ENCODE measurements at regions not wholly inside any gene's neighbourhood (a gene's known extent, or its start where the extent isn't known, plus 50 kb on each side); places are given as distances from the start of the nearest gene placed in this dataset.

DNA sequence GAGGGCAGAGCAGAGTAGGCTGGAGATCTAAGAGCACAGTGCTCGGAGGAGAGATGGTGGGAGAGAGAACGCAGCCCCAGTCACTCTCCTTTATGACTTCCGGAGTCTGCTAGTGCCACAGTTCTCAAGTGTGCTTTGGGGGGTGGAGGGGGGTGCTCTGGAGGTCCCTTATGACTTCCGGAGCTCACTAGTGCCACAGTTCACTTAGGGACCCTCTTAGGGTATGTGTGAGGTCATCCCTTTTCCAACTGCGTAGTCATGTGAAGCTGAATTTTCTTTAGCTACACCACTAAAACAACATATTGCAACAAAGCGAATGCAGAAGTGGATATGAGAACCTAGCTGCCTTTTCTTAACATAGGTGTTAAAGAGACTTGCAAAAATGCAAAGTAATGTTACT, 153.7 kb upstream of the KCTD1 start:
- DNase-seq (ENCODE audit: low read depth in 2 of 2): no peak

DNA sequence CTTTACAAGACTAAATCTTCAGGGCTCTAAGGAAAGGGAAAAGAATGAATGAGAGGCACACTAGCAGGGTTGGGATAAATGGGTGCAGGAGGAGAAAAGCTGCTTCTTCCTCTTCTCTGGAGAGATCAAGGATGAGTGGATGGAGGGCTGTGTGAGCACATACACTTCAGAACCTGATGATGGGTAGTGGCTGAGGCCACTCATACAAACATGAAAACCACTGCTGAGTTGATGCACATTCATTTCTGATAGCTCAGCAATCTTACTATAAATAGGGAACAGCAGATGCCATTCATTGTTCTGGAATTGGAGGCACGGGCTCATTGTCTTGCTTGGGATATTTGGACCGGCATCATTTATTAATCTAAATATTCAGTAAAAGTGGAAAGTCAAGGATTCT, 152.4 kb upstream of the KCTD1 start:
- no peak for DNase-seq (ENCODE audit: low read depth in 2 of 2)

DNA sequence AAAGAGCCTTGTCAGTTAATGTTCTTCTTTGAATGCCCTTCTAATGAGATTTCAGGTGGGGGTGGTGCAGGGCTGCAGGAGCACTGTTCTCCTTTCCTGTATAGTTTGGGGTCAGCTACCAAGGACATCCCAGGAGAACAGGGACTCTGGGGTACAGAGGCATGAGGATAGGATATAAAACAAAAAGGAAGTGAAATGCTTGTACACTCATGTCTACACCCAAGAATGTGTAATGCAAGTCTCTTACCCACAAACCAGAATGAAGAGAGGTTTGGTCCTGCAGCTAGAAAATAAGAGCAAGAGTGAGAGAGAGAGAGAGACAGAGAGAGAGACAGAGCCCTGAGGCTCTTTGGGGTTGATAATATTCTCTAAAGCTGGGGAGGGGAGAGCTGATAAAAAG, 151.8 kb upstream of the KCTD1 start:
- DNase-seq (ENCODE audit: low read depth in 2 of 2): no peak

DNA sequence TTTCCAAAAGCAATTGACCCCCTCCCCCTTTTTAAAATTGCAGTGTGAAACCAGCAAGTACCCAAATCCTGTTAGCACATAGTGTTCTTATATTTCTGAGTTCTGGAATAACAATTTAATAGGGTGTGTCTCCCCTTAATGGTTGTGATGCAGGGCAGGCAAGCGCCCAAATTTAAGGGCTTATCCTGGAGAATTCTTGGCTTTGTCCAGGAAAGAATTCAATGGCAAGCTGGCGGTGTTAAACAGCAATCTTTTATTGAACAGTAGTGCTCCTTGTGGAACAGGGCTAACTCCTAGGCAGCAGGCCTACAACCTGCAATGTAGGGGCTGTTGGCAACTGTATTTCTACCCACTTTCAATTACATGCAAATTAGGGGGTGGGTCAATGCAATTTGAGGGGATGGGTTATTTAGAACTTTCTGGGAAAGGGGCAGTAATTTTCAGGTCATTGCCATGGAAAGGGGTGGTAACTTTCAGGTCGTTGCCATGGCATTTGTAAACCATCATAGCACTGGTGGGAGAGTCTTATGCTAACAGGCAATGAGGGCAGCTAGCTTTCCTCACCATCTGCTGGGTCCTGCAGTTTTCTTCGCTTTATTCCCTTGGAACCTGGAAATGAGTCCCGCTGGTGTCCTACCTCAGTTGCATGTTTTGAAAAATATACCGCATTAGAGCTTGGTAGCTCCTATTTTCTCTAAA, 149.0 kb upstream of the KCTD1 start:
- DNase-seq (ENCODE audit: low read depth in 2 of 2): no peak

DNA sequence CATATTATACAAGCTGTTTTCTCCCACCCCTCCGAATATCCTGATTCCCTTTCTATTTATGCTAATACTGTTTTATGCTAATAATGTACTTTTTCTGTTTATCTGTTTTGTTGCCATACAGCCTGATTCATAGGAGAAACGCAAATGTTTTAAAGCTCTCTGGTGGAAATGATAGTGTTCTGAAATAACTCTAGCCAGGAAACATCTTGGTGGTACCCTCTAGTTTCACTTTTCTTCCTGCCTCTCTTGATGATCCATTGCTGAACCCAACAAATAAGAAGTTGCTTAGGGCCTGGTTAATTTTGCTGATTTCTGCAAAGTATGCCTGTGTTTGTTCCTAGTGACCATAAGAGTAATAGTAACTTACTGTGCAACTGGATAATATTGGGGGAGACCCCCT, 148.4 kb upstream of the KCTD1 start:
- DNase-seq (ENCODE audit: low read depth in 2 of 2): no peak

DNA sequence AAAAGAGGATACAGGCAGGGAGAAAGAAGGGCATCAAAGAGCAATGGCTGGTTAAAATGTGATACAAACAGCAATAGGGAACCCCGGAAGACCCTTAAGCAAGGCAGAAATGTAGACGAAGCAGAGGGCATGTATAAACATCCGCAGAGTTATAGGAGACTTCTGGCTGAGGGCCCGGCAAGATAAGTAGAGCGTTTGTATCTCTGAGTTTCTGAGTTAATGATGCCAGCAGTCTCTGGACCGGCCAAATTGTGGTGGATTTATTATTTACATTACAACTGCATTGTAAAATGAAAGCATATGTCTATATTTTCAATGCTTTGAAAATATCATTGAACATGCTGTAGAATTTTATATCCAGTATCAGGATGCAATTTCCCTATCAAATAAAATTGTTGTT, 148.0 kb upstream of the KCTD1 start:
- DNase-seq (ENCODE audit: low read depth in 2 of 2): no peak

DNA sequence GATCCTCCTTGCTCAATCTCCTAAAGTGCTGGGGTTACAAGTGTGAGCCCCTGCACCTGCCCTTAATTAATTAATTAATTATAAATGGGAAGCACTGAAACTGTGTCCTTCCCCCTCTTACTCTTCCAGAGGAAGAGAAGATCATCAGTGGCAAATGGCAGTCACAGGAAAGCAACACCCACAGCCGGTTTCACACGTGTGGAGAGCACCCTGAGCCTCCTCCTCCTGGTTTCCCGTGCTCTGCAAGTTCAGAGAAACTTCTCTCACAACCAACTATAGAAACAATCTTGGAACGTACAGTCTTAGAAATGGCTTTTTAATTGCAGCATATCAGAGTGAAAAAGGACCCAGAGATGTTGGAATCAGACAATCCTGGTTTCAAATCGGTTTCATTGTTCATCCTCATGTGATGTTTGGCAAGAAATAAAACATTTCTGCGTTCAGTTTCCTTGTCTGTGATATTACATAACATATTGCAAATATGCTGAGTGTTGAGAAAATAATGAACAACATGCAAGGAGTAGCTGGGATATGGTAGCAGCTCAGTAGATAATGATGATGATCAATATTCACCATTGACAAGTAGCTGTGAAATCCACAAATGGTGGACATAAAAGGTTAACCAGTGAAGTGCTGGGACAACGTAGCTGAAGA, 141.0 kb upstream of the KCTD1 start:
- no peak for DNase-seq (ENCODE audit: low read depth in 2 of 2)

DNA sequence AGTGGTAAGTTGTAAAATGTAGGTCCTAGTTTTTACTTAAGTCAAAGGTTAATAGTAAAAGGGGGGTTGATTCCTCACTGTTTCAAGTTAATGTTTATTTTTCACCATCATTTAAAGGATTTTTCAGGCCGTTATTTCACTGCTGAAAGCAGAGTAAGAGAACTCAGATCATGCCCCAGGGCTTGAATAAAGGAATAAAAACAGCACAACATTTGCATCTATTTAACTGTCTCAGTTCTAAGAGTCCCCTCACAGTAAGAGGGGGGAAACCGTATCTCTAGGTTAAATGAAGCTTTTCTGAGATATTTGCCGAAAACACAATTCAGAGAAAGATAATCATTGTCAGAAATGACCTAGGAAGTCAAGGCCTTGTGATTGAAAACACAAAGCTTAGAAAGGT, 138.2 kb upstream of the KCTD1 start:
- no peak for DNase-seq (ENCODE audit: low read depth in 2 of 2)

DNA sequence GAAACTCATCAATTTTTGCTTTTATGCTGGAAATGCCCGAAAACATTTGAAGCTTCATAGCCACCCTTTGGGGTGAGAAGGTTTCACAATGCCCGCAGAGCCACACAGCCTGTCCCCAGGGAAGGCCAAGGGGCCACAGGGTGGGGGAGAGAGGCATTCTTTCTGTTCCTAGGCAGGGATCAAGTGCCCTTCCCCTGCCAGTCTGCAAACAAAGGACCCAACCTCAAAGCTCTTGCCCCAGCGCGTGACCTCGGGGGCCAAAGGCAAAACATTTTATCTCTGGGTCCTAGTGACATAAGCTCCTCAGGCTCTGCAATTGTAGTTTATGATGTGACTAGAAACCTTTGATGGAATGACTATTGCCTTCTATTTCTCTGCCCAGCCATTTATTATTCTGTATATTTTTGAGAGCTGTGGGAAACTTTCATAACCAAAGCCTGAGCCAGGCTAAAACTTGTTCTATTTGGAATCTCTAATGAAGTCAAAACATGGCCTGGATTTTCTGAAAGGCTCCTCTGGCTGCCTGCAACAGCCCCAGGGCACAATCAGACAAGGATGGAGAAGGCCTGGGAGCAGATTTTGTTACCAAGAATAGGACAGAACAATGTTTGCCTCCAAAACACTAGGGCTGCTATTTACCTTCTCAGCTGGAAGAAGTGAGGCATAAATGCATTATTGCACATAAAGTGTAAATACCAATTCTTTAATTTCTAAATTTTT, 137.2 kb upstream of the KCTD1 start:
- DNase-seq (ENCODE audit: low read depth in 2 of 2): no peak

DNA sequence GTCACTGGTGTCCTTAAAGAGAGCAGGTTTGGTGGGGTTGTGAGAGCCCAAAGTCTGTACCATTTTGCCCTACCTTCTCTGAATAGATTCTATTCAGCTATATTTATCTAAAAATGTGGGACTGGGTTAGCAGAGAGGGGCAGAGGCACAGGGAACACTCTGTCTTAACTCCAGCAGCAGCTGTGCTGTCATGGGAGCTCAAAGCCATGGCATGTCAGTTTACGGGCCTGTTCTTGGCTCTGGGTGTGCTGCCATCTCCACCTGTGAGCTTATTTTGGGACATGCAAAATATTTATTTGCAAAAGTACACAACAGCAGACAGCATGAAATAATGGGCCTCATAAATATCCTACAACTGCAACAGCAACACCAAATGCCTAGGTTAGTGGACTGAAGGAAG, 129.6 kb upstream of the KCTD1 start:
- no peak for DNase-seq (ENCODE audit: low read depth in 2 of 2)

DNA sequence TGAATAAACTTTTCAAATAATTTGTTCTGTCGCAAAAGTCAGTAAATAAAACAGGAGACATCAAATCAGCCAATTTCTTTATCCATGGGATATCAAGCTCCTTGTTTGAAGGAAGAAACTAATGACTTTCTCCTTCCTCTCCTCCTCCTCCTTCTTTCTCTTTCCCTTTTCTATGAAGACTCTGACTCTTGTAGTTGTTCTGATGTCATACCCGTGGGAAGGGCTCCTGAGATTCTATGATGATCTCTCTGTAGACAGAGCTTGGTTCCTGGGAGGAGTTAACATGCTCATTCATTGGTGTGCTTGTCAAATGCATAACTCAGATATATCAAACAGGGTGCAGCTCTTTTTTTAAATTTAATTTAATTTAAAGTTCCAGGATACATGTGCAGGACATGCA, 118.7 kb upstream of the KCTD1 start:
- no peak for DNase-seq (ENCODE audit: low read depth in 2 of 2)

DNA sequence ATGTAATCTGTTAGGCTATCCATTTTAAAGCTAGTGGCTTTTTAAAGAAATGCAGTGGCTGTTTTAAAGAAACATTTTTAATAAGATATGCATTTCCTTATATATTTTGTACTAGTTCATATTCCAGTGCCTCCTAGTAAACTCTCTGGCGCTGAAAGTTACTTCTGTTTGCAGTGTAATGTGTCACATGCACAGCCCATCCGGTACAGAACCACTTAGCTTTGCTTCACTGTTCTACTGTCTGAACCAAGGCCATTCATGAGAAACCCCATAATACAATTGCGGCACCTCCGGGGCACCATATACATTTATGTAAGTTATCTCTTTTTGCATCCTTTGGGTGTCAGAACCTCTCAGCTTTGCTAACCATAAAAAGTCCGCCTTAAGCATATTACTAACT, 114.6 kb upstream of the KCTD1 start:
- no peak for DNase-seq (ENCODE audit: low read depth in 2 of 2)

DNA sequence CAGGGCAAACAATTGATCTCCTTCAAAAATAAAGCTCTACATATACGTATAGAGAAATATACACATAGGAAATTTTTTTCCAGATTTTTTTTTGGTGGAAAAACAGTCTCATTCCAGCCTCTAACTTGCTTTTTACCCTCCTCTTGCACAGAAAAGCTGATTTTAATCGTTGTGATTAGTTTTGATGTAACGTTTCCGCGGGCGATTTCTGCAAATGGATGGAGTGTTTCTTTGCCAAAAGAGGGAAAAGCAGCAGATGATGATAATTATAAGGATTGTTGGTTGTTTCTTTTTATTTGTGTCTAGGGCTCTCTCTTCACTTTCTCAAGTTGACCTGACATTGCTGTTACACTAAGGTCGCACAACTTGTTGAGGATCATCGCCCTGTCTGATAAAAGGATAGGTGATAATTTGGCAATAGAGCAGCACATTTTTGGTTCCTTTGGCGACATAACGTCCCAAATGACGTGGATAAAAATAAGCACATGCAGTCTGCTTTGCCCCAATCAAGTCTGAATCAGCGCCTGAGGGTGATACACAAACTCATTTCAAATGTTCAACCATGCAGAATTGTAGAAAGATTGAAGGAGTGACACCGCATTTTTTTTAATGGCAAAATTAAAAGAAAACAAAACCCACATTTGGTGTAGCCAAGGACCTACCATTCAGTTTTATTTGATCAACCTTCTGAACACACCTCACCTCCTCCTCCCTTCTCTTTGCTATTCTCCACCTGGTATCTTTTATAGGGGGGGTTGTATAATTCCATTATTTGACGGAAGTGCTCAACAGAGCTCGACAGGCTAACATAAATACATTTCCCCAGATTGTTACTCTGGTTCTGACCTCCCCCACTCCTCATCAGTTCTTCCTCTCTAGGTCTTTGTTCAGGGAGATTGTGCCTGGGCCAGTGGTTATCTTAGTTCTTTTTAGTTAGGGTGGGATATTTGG, 109.6 kb upstream of the KCTD1 start:
- DNase-seq (ENCODE audit: low read depth in 2 of 2): no peak

DNA sequence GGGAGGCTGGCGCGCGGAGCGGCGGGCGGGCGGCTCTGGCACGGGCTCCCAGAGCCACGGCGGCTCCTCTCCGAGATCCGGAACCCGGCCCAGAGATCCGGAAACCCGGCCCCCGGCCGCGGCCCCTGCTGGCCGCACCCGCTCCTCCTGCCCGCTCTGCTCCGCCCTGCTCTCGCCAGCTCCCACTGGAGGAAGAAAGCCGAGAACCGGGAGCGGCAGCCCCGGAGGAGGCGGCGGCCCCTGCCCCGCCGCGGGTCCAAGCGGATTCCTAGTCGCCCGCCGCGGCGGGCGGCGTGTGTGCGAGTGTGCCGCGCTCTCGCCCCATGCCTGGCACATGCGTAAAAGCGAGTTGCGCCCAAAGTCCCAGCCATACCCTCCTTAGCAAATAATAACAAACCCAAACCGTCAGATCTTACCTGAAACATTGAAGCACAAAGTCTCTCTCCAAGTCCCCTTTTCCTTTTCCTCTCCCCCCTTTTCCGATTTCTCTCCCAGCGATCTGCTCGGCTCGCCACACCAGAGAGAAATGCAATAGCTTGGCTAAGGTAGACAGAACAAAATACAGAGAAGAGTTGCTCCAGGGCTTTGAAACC, 108.7 kb upstream of the KCTD1 start:
- DNase-seq (ENCODE audit: low read depth in 2 of 2): peak; percentile 53 to 54

DNA sequence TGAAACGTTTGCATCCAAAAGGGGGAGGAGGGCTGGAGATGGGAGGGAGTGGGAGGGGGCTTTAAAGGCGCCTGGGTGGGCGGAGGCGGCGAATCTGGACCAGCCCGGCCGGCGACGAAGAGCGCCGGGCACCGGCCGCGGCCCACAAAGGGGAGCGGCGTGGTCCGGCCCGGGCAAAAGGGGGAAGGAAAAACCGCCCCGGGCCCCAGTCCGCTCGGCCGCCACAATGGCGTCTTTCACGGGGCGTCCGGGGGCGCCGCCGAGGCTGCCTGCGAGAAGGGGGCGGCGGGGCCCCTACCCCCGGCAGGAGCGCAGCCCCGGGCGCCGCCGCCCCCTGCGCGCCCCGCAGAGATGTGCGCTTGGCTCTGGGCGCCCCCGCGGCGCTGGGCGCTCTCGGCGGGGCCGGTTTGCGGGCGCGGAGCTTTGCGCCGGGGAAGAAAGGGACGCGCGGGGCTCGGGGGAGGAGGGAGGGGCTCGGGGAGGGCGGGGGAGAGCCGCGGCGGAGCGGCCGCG, 108.1 kb upstream of the KCTD1 start:
- no peak for DNase-seq (ENCODE audit: low read depth in 2 of 2)

DNA sequence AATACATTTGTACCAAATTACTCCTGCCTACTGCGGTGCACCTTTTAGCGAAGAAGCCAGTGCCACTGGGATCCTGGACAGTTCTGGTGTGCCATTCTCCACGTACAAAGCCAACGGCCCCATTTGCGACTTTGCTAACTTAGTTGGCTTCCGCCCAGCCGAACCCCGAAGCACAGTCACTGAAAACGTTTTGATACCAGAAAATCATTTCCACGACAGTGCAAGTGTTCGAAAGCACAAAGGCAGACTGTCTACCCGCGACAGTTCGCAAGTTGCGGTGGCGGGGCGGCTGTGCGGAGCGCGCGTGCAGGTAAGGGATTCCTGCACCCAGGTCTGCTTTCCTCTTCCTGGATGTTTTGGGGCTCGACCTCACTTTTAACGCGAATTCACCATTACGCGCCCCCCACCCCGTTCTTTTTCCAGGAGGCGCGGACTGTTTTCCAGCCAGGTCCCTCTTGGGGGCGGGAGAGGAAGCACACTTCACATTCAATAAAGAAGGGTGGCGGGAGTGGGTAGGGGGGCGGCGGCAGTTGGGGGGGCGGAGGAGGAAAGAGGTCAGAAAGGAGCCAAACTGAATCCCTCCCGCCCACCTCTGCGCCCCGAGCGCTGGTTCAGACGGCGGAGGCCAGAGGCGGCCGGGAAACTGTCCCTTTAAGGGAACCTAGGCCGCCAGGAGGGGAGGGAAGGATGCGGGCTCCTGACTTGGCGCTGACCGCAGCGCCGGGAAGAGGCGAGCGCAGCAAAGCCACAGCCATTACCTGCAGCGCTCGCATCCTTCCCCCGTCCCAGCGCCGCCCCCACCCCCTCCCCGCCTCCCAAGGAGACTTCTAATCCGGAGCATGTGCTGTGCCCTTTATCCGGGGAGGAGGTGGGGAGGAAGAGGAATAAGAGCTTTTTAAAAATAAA, 107.4 kb upstream of the KCTD1 start:
- DNase-seq (ENCODE audit: low read depth in 2 of 2): peak; percentile 21 to 38

DNA sequence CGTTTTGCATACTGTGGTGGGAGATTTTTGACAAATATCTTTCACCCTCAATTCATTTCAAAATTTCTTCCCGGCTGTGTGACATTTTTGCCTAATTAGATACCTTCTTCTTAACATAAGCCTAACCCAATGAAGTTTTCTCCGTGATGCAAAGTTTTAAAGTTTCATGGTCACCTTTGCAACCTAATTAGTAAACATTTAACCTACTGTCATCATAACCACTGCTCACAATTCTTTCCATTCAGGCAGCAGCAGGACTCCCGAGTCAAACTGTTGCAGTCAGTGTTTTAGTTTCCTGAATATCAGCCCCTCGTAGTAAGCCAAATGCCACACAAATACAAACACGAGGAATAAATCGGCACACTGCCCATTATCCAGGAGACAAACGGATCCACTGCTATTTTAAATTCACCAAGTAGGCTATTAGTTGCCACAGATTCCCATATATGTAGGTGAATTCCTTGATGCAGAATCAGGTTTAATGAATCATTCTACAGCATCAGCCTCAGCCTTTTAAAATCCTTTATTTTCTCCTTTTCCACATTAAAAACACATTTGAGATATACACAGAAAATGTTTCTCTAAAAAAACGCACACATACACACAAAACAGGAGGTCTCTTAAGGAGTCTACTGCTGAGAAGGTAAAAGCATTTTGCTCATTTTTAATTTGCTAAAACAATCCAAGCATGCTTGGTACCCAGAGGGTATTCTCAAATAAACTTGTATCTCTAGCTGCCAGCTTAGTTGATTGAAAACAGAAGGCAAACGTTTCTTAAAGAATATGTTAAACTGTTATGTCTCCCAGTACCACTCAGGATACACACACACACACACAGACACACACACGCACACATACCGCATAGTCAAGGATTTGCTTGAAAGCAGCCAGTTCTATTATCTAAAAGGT, 106.5 kb upstream of the KCTD1 start:
- no peak for DNase-seq (ENCODE audit: low read depth in 2 of 2)

DNA sequence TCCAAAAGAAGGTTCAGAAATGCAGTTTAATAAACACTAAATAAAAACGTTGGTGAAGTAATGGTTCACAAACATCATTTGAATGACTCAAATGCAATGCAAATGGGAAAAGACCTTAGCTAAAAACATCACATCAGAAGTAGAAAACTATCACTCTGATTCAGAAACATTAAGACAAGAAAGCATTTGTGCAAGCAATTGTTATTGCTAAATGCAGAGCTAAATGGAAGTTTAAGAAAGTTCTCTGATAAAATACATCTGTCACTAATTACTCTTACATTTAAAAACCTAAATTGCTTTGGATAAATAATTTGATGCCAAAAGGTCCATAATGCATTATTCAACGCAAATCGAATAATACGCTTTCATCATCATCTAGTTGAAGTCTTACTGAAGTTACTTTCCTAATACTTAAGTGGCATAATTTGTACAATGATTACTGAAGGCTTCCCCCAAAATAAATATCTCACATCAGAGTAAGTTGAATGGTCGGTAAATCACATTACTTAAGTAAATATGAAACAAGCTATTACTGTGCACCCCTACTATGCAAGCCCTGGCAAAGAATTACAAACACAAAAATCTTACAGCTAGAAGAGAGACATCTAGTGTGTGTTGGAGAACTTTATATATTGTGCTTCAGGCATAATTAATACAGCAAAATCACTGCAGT, 105.7 kb upstream of the KCTD1 start:
- DNase-seq (ENCODE audit: low read depth in 2 of 2): no peak

DNA sequence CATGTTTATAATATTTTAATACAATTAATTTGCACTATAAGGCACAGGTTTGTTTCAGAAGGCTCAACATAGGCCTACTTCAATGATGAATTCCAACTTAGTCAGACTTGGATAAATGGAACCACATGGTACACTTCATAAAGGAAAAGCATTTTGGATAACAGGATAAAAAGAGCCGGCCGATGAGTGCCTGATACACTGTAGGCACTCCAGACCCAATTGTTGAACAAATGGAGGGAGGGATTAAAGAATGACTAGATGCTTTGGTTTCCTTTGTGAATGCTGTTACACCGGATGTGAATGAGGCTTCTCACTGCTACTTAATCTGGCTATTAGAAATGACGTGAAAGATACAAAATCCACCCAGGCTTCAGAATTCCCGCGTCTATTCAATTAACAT, 104.1 kb upstream of the KCTD1 start:
- DNase-seq (ENCODE audit: low read depth in 2 of 2): no peak
